IMR-90 (cell line): ENCODE measurements at regions not wholly inside any gene's neighbourhood (a gene's known extent, or its start where the extent isn't known, plus 50 kb on each side); places are given as distances from the start of the nearest gene placed in this dataset.

Experiments
- ATAC-seq: fragments of 200-7000 bp; cut with Tn5 transposase; 2 replicates; pipeline ENCODE4 v1.9.1; 2020; ENCODE audit warnings: low read depth, mild to moderate bottlenecking, moderate library complexity
- BruUV-seq: library from RNA; stranded (reverse); fragments of 400-500 nt; replicated peaks from 2 replicates; lab custom pipeline; 2021; lab: Mats Ljungman, UMichigan
- CTCF ChIA-PET: fragments of 300-600 bp; formaldehyde crosslinking; extraction: SDS; loops from one replicate; lab custom pipeline; 2021; ENCODE audit warnings: antibody characterized with exemption; lab: Yijun Ruan, JAX
- POLR2A ChIA-PET: fragments of 300-600 bp; sonication (Branson Sonifier 250); formaldehyde crosslinking; loops from one replicate; lab custom pipeline; 2022; ENCODE audit warnings: antibody characterized with exemption; ENCODE audit not compliant: unreplicated experiment; lab: Charles Lee
- DNase-seq: peaks from one replicate; pipeline ENCODE4 v3.0.0; 2013
- H2AFZ ChIP-seq: replicated peaks from 2 replicates; pipeline ENCODE3; 2013; ENCODE audit warnings: low read length, mild to moderate bottlenecking; ENCODE audit not compliant: poor library complexity
- H2AK5ac ChIP-seq: 2 replicates; pipeline ENCODE4 v1.6.1; 2013; ENCODE audit warnings: low read depth, low read length, inconsistent platforms
- H2AK9ac ChIP-seq: replicated peaks from 2 replicates; pipeline ENCODE3; 2013; ENCODE audit warnings: mild to moderate bottlenecking, low read depth, low read length, moderate library complexity; ENCODE audit not compliant: poor library complexity
- H2BK120ac ChIP-seq: 2 replicates; pipeline ENCODE4 v1.6.1; 2013; ENCODE audit warnings: low read depth, low read length, inconsistent platforms
- H2BK15ac ChIP-seq: 3 replicates; pipeline ENCODE4 v1.6.1; 2013; ENCODE audit warnings: low read depth, low read length, inconsistent platforms
- H2BK20ac ChIP-seq: 2 replicates; pipeline ENCODE4 v1.6.1; 2013; ENCODE audit warnings: low read depth, mild to moderate bottlenecking, inconsistent platforms, low read length, moderate library complexity
- H2BK5ac ChIP-seq: 2 replicates; pipeline ENCODE4 v1.6.1; 2013; ENCODE audit warnings: mild to moderate bottlenecking, low read depth, low read length, inconsistent platforms; ENCODE audit not compliant: poor library complexity, severe bottlenecking
- H3K14ac ChIP-seq: replicated peaks from 2 replicates; pipeline ENCODE4 v1.6.1; 2013; ENCODE audit warnings: low read depth, low read length, inconsistent platforms
- H3K18ac ChIP-seq: 2 replicates; pipeline ENCODE4 v1.6.1; 2013; ENCODE audit warnings: low read depth, low read length, control low read depth
- H3K23ac ChIP-seq: 2 replicates; pipeline ENCODE4 v1.6.1; 2013; ENCODE audit warnings: low read depth, low read length, inconsistent platforms
- H3K27ac ChIP-seq: 2 replicates; pipeline ENCODE4 v1.5.1; 2013; ENCODE audit warnings: mild to moderate bottlenecking, control low read depth, low read length; ENCODE audit not compliant: insufficient read depth
- H3K27me3 ChIP-seq: 2 replicates; pipeline ENCODE4 v1.6.1; 2013; ENCODE audit warnings: low read length; ENCODE audit not compliant: control insufficient read depth, insufficient read depth
- H3K36me3 ChIP-seq: 2 replicates; pipeline ENCODE4 v1.6.1; 2013; ENCODE audit warnings: low read length, mixed read lengths; ENCODE audit not compliant: control insufficient read depth, insufficient read depth
- H3K4ac ChIP-seq: 2 replicates; pipeline ENCODE4 v1.6.1; 2013; ENCODE audit warnings: low read depth, low read length, inconsistent platforms
- H3K4me1 ChIP-seq: 2 replicates; pipeline ENCODE4 v1.6.1; 2013; ENCODE audit warnings: low read length, mixed read lengths; ENCODE audit not compliant: control insufficient read depth, insufficient read depth
- H3K4me2 ChIP-seq: 2 replicates; pipeline ENCODE4 v1.6.1; 2013; ENCODE audit warnings: low read depth, mild to moderate bottlenecking, control low read depth, low read length, moderate library complexity
- H3K4me3 ChIP-seq: 2 replicates; pipeline ENCODE4 v1.5.1; 2013; ENCODE audit warnings: low read depth, mild to moderate bottlenecking, control low read depth, low read length, moderate library complexity; ENCODE audit not compliant: insufficient read depth
- H3K56ac ChIP-seq: 2 replicates; pipeline ENCODE4 v1.6.1; 2013; ENCODE audit warnings: low read length, inconsistent platforms; ENCODE audit not compliant: insufficient read depth; ENCODE audit errors: extremely low read depth
- H3K79me1 ChIP-seq, 2 experiments: 2 replicates each; pipeline ENCODE4 v1.6.1; 2013; ENCODE audit warnings: low read length in 2 of 2, inconsistent platforms in 1 of 2, low read depth in 1 of 2
- H3K9ac ChIP-seq: 2 replicates; pipeline ENCODE4 v1.6.1; 2013; ENCODE audit warnings: low read depth, low read length, control low read depth
- H3K9me1 ChIP-seq: 2 replicates; pipeline ENCODE4 v1.6.1; 2013; ENCODE audit warnings: low read length, inconsistent platforms; ENCODE audit not compliant: insufficient read depth
- H3K9me3 ChIP-seq: 2 replicates; pipeline ENCODE4 v1.6.1; 2013; ENCODE audit warnings: low read length; ENCODE audit not compliant: control insufficient read depth, insufficient read depth
- H4K20me1 ChIP-seq: 2 replicates; pipeline ENCODE4 v1.6.1; 2013; ENCODE audit warnings: low read length, inconsistent platforms; ENCODE audit not compliant: insufficient read depth
- H4K5ac ChIP-seq: 2 replicates; pipeline ENCODE4 v1.6.1; 2013; ENCODE audit warnings: mild to moderate bottlenecking, low read depth, low read length, control low read depth
- H4K8ac ChIP-seq, 2 experiments: 2 replicates each; pipeline ENCODE4 v1.6.1; 2013; ENCODE audit warnings: low read depth in 2 of 2, low read length in 2 of 2, control low read depth in 1 of 2, inconsistent platforms in 1 of 2
- H4K91ac ChIP-seq: 2 replicates; pipeline ENCODE4 v1.6.1; 2013; ENCODE audit warnings: low read depth, low read length, inconsistent platforms; ENCODE audit not compliant: insufficient read depth
- BHLHE40 ChIP-seq: fragments of 150-350 bp; IDR thresholded peaks from 2 replicates; pipeline ENCODE4 v1.6.1; 2016; ENCODE audit warnings: mild to moderate bottlenecking, low read depth, low read length
- CEBPB ChIP-seq: IDR thresholded peaks from 2 replicates; pipeline ENCODE4 v1.6.1; 2012; ENCODE audit warnings: low read depth, low read length, improper control_type of control experiment
- CHD1 ChIP-seq: IDR thresholded peaks from 2 replicates; pipeline ENCODE4 v1.6.1; 2012; ENCODE audit warnings: low read depth, low read length, improper control_type of control experiment
- ELK1 ChIP-seq: fragments of 150-350 bp; IDR thresholded peaks from 2 replicates; pipeline ENCODE4 v1.6.1; 2016; ENCODE audit warnings: low read depth, mild to moderate bottlenecking, low read length, moderate library complexity, borderline replicate concordance
- FOS ChIP-seq: fragments of 150-350 bp; IDR thresholded peaks from 2 replicates; pipeline ENCODE4 v1.6.1; 2016; ENCODE audit warnings: low read depth, low read length
- MAFK ChIP-seq: IDR thresholded peaks from 2 replicates; pipeline ENCODE4 v1.6.1; 2012; ENCODE audit warnings: low read depth, low read length, improper control_type of control experiment
- MAZ ChIP-seq: IDR thresholded peaks from 2 replicates; pipeline ENCODE4 v1.6.1; 2012; ENCODE audit warnings: low read depth, mild to moderate bottlenecking, low read length, improper control_type of control experiment, moderate library complexity, borderline replicate concordance
- MXI1 ChIP-seq: IDR thresholded peaks from 2 replicates; pipeline ENCODE4 v1.6.1; 2012; ENCODE audit warnings: low read depth, mild to moderate bottlenecking, low read length, moderate library complexity, borderline replicate concordance
- NFE2L2 ChIP-seq: fragments of 150-350 bp; IDR thresholded peaks from 2 replicates; pipeline ENCODE4 v1.6.1; 2016; ENCODE audit warnings: low read depth, mild to moderate bottlenecking, low read length
- POLR2A ChIP-seq: IDR thresholded peaks from 2 replicates; pipeline ENCODE4 v1.6.1; 2012; ENCODE audit warnings: mild to moderate bottlenecking, low read depth, low read length
- RAD21 ChIP-seq: IDR thresholded peaks from 2 replicates; pipeline ENCODE4 v1.6.1; 2012; ENCODE audit warnings: low read length, improper control_type of control experiment
- RCOR1 ChIP-seq: IDR thresholded peaks from 2 replicates; pipeline ENCODE4 v1.6.1; 2012; ENCODE audit warnings: mild to moderate bottlenecking, low read length, improper control_type of control experiment; ENCODE audit not compliant: insufficient replicate concordance
- RFX5 ChIP-seq: IDR thresholded peaks from 2 replicates; pipeline ENCODE4 v1.8.0; 2012; ENCODE audit warnings: low read depth, mild to moderate bottlenecking, low read length, moderate library complexity
- SMC3 ChIP-seq: fragments of 150-350 bp; IDR thresholded peaks from 2 replicates; pipeline ENCODE4 v1.6.1; 2016; ENCODE audit warnings: low read depth, mild to moderate bottlenecking, antibody characterized with exemption, low read length, moderate library complexity
- USF2 ChIP-seq: fragments of 150-350 bp; IDR thresholded peaks from 2 replicates; pipeline ENCODE4 v1.6.1; 2017; ENCODE audit warnings: mild to moderate bottlenecking, antibody characterized with exemption, low read length, low read depth
- WGBS, 2 experiments: methylation state at CpG; one replicate each; pipeline versions ENCODE4 v1.1.5 to v1.1.7; 2013; ENCODE audit warnings: missing lambda C conversion rate in 2 of 2; ENCODE audit not compliant: insufficient read length in 1 of 2; ENCODE audit errors: extremely low coverage in 2 of 2; 5-methylcytosine and 5-hydroxymethylcytosine counted together
- dilution Hi-C: fragments of 300-500 bp; cut with HindIII; formaldehyde crosslinking; loops from one replicate; pipeline ENCODE4 v1.14.3; 2018; ENCODE audit warnings: low sequenced_read_pairs; ENCODE audit not compliant: unreplicated experiment
- in situ Hi-C: fragments of 300-500 bp; cut with MboI; formaldehyde crosslinking; loops from 3 replicates; pipeline ENCODE4 v1.14.3; 2019; ENCODE audit warnings: low sequenced_read_pairs, inconsistent platforms, mixed read lengths
- intact Hi-C: fragments of 100-400 bp; cut with micrococcal nuclease; formaldehyde crosslinking; loops from 2 replicates; pipeline ENCODE4 v1.10.0; 2022
- TF ChIP-seq, protein P1 (sequence below): conservative IDR thresholded peaks from 2 replicates; pipeline ENCODE4 v1.5.1; 2012; ENCODE audit warnings: mild to moderate bottlenecking, low read depth, low read length, improper control_type of control experiment

GRCh38 chrX:150253959-150254620 lies 109.0 kb upstream of the MAMLD1 start:
- POLR2A ChIA-PET, result no interaction called here
- Histone ChIP-seq H3K4ac (no peak overlapping the region), H3K79me1 (no peaks in the 10 kb centered on the region), H3K9me1 (no peaks in the 10 kb centered on the region), H3K9me3 (no peaks in the 10 kb centered on the region), H3K36me3 (no peaks in the 10 kb centered on the region), H4K20me1 (no peaks in the 10 kb centered on the region), H3K9ac (no peak overlapping the region), H3K23ac (no peak overlapping the region), H4K91ac (no peak overlapping the region), H3K4me1 (no peaks in the 10 kb centered on the region), H4K5ac (no peak overlapping the region), H2AK5ac (no peak overlapping the region), H3K27me3 (no peaks in the 10 kb centered on the region; the same call in 1 of the 2 replicates), H4K8ac (0 out of 4 replicates have a peak overlapping the region, but pooled peaks of 1 of the 2 experiments have one; percentile 20), H2AK9ac (no peak overlapping the region), H3K4me2 (no peak overlapping the region), H2BK120ac (no peak overlapping the region), H2BK5ac (no peak overlapping the region), H2BK20ac (no peak overlapping the region), H2BK15ac (no peak overlapping the region), H2AFZ (no peak overlapping the region), H3K18ac (no peak overlapping the region), H3K14ac (no peak overlapping the region), H3K4me3 (no peak overlapping the region), H3K27ac (no peak overlapping the region), H3K56ac (no peak overlapping the region)
- ATAC-seq (no peak), DNase-seq (no peak)
- 59% methylated on average over 3 of the region's 7 CpGs; no CpG with 5 or more reads in 1 of the 2 experiments for WGBS, 2 experiments
- no TSS peak for BruUV-seq
- TF ChIP-seq BHLHE40 (no peak), NFE2L2 (no peak), RCOR1 (no peak), SMC3 (no peak), USF2 (no peak), MAFK (no peak), CEBPB (no peak), CHD1 (no peak), RAD21 (no peak), ELK1 (no peak), FOS (no peak), MXI1 (no peak), RFX5 (no peak), POLR2A (no peak), MAZ (no peak)
- TF ChIP-seq, protein P1, sequence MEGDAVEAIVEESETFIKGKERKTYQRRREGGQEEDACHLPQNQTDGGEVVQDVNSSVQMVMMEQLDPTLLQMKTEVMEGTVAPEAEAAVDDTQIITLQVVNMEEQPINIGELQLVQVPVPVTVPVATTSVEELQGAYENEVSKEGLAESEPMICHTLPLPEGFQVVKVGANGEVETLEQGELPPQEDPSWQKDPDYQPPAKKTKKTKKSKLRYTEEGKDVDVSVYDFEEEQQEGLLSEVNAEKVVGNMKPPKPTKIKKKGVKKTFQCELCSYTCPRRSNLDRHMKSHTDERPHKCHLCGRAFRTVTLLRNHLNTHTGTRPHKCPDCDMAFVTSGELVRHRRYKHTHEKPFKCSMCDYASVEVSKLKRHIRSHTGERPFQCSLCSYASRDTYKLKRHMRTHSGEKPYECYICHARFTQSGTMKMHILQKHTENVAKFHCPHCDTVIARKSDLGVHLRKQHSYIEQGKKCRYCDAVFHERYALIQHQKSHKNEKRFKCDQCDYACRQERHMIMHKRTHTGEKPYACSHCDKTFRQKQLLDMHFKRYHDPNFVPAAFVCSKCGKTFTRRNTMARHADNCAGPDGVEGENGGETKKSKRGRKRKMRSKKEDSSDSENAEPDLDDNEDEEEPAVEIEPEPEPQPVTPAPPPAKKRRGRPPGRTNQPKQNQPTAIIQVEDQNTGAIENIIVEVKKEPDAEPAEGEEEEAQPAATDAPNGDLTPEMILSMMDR, result no peak
- in situ Hi-C loops (no loop called here), intact Hi-C loops (no loop called here), dilution Hi-C loops (no loop called here)
- CTCF ChIA-PET, result no interaction called here
